IMR-90 (cell line): ENCODE measurements at regions not wholly inside any gene's neighbourhood (a gene's known extent, or its start where the extent isn't known, plus 50 kb on each side); places are given as distances from the start of the nearest gene placed in this dataset.

Source experiments
- ATAC-seq: fragments of 200-7000 bp; cut with Tn5 transposase; 2 replicates; pipeline ENCODE4 v1.9.1; 2020; ENCODE audit warnings: low read depth, mild to moderate bottlenecking, moderate library complexity
- BruUV-seq: library from RNA; stranded (reverse); fragments of 400-500 nt; replicated peaks from 2 replicates; lab custom pipeline; 2021; lab: Mats Ljungman, UMichigan
- CTCF ChIA-PET: fragments of 300-600 bp; formaldehyde crosslinking; extraction: SDS; loops from one replicate; lab custom pipeline; 2021; ENCODE audit warnings: antibody characterized with exemption; lab: Yijun Ruan, JAX
- POLR2A ChIA-PET: fragments of 300-600 bp; sonication (Branson Sonifier 250); formaldehyde crosslinking; loops from one replicate; lab custom pipeline; 2022; ENCODE audit warnings: antibody characterized with exemption; ENCODE audit not compliant: unreplicated experiment; lab: Charles Lee
- DNase-seq: peaks from one replicate; pipeline ENCODE4 v3.0.0; 2013
- H2AFZ ChIP-seq: replicated peaks from 2 replicates; pipeline ENCODE3; 2013; ENCODE audit warnings: low read length, mild to moderate bottlenecking; ENCODE audit not compliant: poor library complexity
- H2AK5ac ChIP-seq: 2 replicates; pipeline ENCODE4 v1.6.1; 2013; ENCODE audit warnings: low read depth, low read length, inconsistent platforms
- H2AK9ac ChIP-seq: replicated peaks from 2 replicates; pipeline ENCODE3; 2013; ENCODE audit warnings: mild to moderate bottlenecking, low read depth, low read length, moderate library complexity; ENCODE audit not compliant: poor library complexity
- H2BK120ac ChIP-seq: 2 replicates; pipeline ENCODE4 v1.6.1; 2013; ENCODE audit warnings: low read depth, low read length, inconsistent platforms
- H2BK15ac ChIP-seq: 3 replicates; pipeline ENCODE4 v1.6.1; 2013; ENCODE audit warnings: low read depth, low read length, inconsistent platforms
- H2BK20ac ChIP-seq: 2 replicates; pipeline ENCODE4 v1.6.1; 2013; ENCODE audit warnings: low read depth, mild to moderate bottlenecking, inconsistent platforms, low read length, moderate library complexity
- H2BK5ac ChIP-seq: 2 replicates; pipeline ENCODE4 v1.6.1; 2013; ENCODE audit warnings: mild to moderate bottlenecking, low read depth, low read length, inconsistent platforms; ENCODE audit not compliant: poor library complexity, severe bottlenecking
- H3K14ac ChIP-seq: replicated peaks from 2 replicates; pipeline ENCODE4 v1.6.1; 2013; ENCODE audit warnings: low read depth, low read length, inconsistent platforms
- H3K18ac ChIP-seq: 2 replicates; pipeline ENCODE4 v1.6.1; 2013; ENCODE audit warnings: low read depth, low read length, control low read depth
- H3K23ac ChIP-seq: 2 replicates; pipeline ENCODE4 v1.6.1; 2013; ENCODE audit warnings: low read depth, low read length, inconsistent platforms
- H3K27ac ChIP-seq: 2 replicates; pipeline ENCODE4 v1.5.1; 2013; ENCODE audit warnings: mild to moderate bottlenecking, control low read depth, low read length; ENCODE audit not compliant: insufficient read depth
- H3K27me3 ChIP-seq: 2 replicates; pipeline ENCODE4 v1.6.1; 2013; ENCODE audit warnings: low read length; ENCODE audit not compliant: control insufficient read depth, insufficient read depth
- H3K36me3 ChIP-seq: 2 replicates; pipeline ENCODE4 v1.6.1; 2013; ENCODE audit warnings: low read length, mixed read lengths; ENCODE audit not compliant: control insufficient read depth, insufficient read depth
- H3K4ac ChIP-seq: 2 replicates; pipeline ENCODE4 v1.6.1; 2013; ENCODE audit warnings: low read depth, low read length, inconsistent platforms
- H3K4me1 ChIP-seq: 2 replicates; pipeline ENCODE4 v1.6.1; 2013; ENCODE audit warnings: low read length, mixed read lengths; ENCODE audit not compliant: control insufficient read depth, insufficient read depth
- H3K4me2 ChIP-seq: 2 replicates; pipeline ENCODE4 v1.6.1; 2013; ENCODE audit warnings: low read depth, mild to moderate bottlenecking, control low read depth, low read length, moderate library complexity
- H3K4me3 ChIP-seq: 2 replicates; pipeline ENCODE4 v1.5.1; 2013; ENCODE audit warnings: low read depth, mild to moderate bottlenecking, control low read depth, low read length, moderate library complexity; ENCODE audit not compliant: insufficient read depth
- H3K56ac ChIP-seq: 2 replicates; pipeline ENCODE4 v1.6.1; 2013; ENCODE audit warnings: low read length, inconsistent platforms; ENCODE audit not compliant: insufficient read depth; ENCODE audit errors: extremely low read depth
- H3K79me1 ChIP-seq, 2 experiments: 2 replicates each; pipeline ENCODE4 v1.6.1; 2013; ENCODE audit warnings: low read length in 2 of 2, inconsistent platforms in 1 of 2, low read depth in 1 of 2
- H3K9ac ChIP-seq: 2 replicates; pipeline ENCODE4 v1.6.1; 2013; ENCODE audit warnings: low read depth, low read length, control low read depth
- H3K9me1 ChIP-seq: 2 replicates; pipeline ENCODE4 v1.6.1; 2013; ENCODE audit warnings: low read length, inconsistent platforms; ENCODE audit not compliant: insufficient read depth
- H3K9me3 ChIP-seq: 2 replicates; pipeline ENCODE4 v1.6.1; 2013; ENCODE audit warnings: low read length; ENCODE audit not compliant: control insufficient read depth, insufficient read depth
- H4K20me1 ChIP-seq: 2 replicates; pipeline ENCODE4 v1.6.1; 2013; ENCODE audit warnings: low read length, inconsistent platforms; ENCODE audit not compliant: insufficient read depth
- H4K5ac ChIP-seq: 2 replicates; pipeline ENCODE4 v1.6.1; 2013; ENCODE audit warnings: mild to moderate bottlenecking, low read depth, low read length, control low read depth
- H4K8ac ChIP-seq, 2 experiments: 2 replicates each; pipeline ENCODE4 v1.6.1; 2013; ENCODE audit warnings: low read depth in 2 of 2, low read length in 2 of 2, control low read depth in 1 of 2, inconsistent platforms in 1 of 2
- H4K91ac ChIP-seq: 2 replicates; pipeline ENCODE4 v1.6.1; 2013; ENCODE audit warnings: low read depth, low read length, inconsistent platforms; ENCODE audit not compliant: insufficient read depth
- MAFK ChIP-seq: IDR thresholded peaks from 2 replicates; pipeline ENCODE4 v1.6.1; 2012; ENCODE audit warnings: low read depth, low read length, improper control_type of control experiment
- NFE2L2 ChIP-seq: fragments of 150-350 bp; IDR thresholded peaks from 2 replicates; pipeline ENCODE4 v1.6.1; 2016; ENCODE audit warnings: low read depth, mild to moderate bottlenecking, low read length
- RAD21 ChIP-seq: IDR thresholded peaks from 2 replicates; pipeline ENCODE4 v1.6.1; 2012; ENCODE audit warnings: low read length, improper control_type of control experiment
- RFX5 ChIP-seq: IDR thresholded peaks from 2 replicates; pipeline ENCODE4 v1.8.0; 2012; ENCODE audit warnings: low read depth, mild to moderate bottlenecking, low read length, moderate library complexity
- USF2 ChIP-seq: fragments of 150-350 bp; IDR thresholded peaks from 2 replicates; pipeline ENCODE4 v1.6.1; 2017; ENCODE audit warnings: mild to moderate bottlenecking, antibody characterized with exemption, low read length, low read depth
- WGBS, 2 experiments: methylation state at CpG; one replicate each; pipeline versions ENCODE4 v1.1.5 to v1.1.7; 2013; ENCODE audit warnings: missing lambda C conversion rate in 2 of 2; ENCODE audit not compliant: insufficient read length in 1 of 2; ENCODE audit errors: extremely low coverage in 2 of 2; 5-methylcytosine and 5-hydroxymethylcytosine counted together
- dilution Hi-C: fragments of 300-500 bp; cut with HindIII; formaldehyde crosslinking; loops from one replicate; pipeline ENCODE4 v1.14.3; 2018; ENCODE audit warnings: low sequenced_read_pairs; ENCODE audit not compliant: unreplicated experiment
- in situ Hi-C: fragments of 300-500 bp; cut with MboI; formaldehyde crosslinking; loops from 3 replicates; pipeline ENCODE4 v1.14.3; 2019; ENCODE audit warnings: low sequenced_read_pairs, inconsistent platforms, mixed read lengths
- intact Hi-C: fragments of 100-400 bp; cut with micrococcal nuclease; formaldehyde crosslinking; loops from 2 replicates; pipeline ENCODE4 v1.10.0; 2022

GRCh38 chr9:126155756-126156664, 170.6 kb upstream of the MVB12B start (continued):
- no peak for TF ChIP-seq USF2

- ChIA-PET POLR2A (no interaction called here), CTCF (no interaction called here)
- no peak overlapping the region for H2AK5ac ChIP-seq
- dilution Hi-C loops: no loop called here
- no peak overlapping the region for H2AK9ac ChIP-seq
- H4K5ac ChIP-seq: no peak overlapping the region
- H2BK20ac ChIP-seq: no peak overlapping the region
- BruUV-seq: no TSS peak
- no peak overlapping the region for H2BK120ac ChIP-seq
- no peak overlapping the region for H4K91ac ChIP-seq
- H2BK15ac ChIP-seq: no peak overlapping the region
- DNase-seq (no peak), ATAC-seq (no peak)
- in situ Hi-C loops: no loop called here
- H3K9ac ChIP-seq: no peak overlapping the region
- H3K4me1 ChIP-seq: no peaks in the 10 kb centered on the region
- no peak overlapping the region for H4K8ac ChIP-seq
- H4K20me1 ChIP-seq: no peaks in the 10 kb centered on the region
- no peaks in the 10 kb centered on the region for H3K9me3 ChIP-seq
- TF ChIP-seq RAD21: no peak
- TF ChIP-seq RFX5: no peak
- TF ChIP-seq MAFK: no peak
- no peak for TF ChIP-seq NFE2L2
- H3K4me3 ChIP-seq: no peak overlapping the region
- no peaks in the 10 kb centered on the region for H3K9me1 ChIP-seq
- H3K14ac ChIP-seq: no peak overlapping the region
- no peak overlapping the region for H3K4me2 ChIP-seq
- H3K27ac ChIP-seq: no peak overlapping the region
- H2BK5ac ChIP-seq: no peak overlapping the region
- no peak overlapping the region for H3K18ac ChIP-seq
- no peak overlapping the region for H3K56ac ChIP-seq
- peak overlapping the region; percentile 51 for H2AFZ ChIP-seq
- H3K79me1 ChIP-seq: no peaks in the 10 kb centered on the region
- H3K23ac ChIP-seq: no peak overlapping the region
- intact Hi-C loops: no loop called here
- no peaks in the 10 kb centered on the region for H3K36me3 ChIP-seq
- no peak overlapping the region for H3K4ac ChIP-seq
- peaks cover 26% of the 10 kb centered on the region for H3K27me3 ChIP-seq
- WGBS, 2 experiments: 74% methylated on average over 12 of the region's 12 CpGs; no CpG with 5 or more reads in 1 of the 2 experiments
Measured at GRCh38 chr9:126156898-126157297, 169.7 kb upstream of the MVB12B start.
